Loucy (cell line): ENCODE measurements at regions not wholly inside any gene's neighbourhood (a gene's known extent, or its start where the extent isn't known, plus 50 kb on each side); places are given as distances from the start of the nearest gene placed in this dataset.

Experiments
- H2AFZ ChIP-seq: fragments of 200-600 bp; sonication (generic); 2 replicates; pipeline ENCODE4 v1.6.0; 2016; ENCODE audit warnings: antibody characterized with exemption, mild to moderate bottlenecking, low read length, moderate library complexity
- H3F3A ChIP-seq: fragments of 200-600 bp; 2 replicates; pipeline ENCODE4 v1.6.0; 2016; ENCODE audit warnings: antibody characterized with exemption, low read depth, mild to moderate bottlenecking
- H3K27me3 ChIP-seq: fragments of 200-600 bp; sonication (generic); 2 replicates; pipeline ENCODE4 v1.6.1; 2014; ENCODE audit warnings: low read length, mild to moderate bottlenecking; ENCODE audit not compliant: insufficient read depth, poor library complexity, severe bottlenecking
- H3K36me3 ChIP-seq: fragments of 200-600 bp; sonication (generic); 2 replicates; pipeline ENCODE4 v1.6.1; 2016; ENCODE audit warnings: low read length; ENCODE audit not compliant: insufficient read depth
- H3K4me1 ChIP-seq: fragments of 200-600 bp; sonication (generic); 2 replicates; pipeline ENCODE4 v1.5.1; 2014; ENCODE audit warnings: low read length, mild to moderate bottlenecking; ENCODE audit not compliant: insufficient read depth, poor library complexity, severe bottlenecking
- H3K4me2 ChIP-seq: fragments of 200-600 bp; sonication (generic); 2 replicates; pipeline ENCODE4 v1.6.0; 2014; ENCODE audit warnings: antibody characterized with exemption, low read length, low read depth, mild to moderate bottlenecking; ENCODE audit not compliant: poor library complexity, severe bottlenecking
- H3K4me3 ChIP-seq: fragments of 200-600 bp; sonication (generic); 2 replicates; pipeline ENCODE4 v1.5.1; 2014; ENCODE audit warnings: low read length, mild to moderate bottlenecking, mixed read lengths; ENCODE audit not compliant: poor library complexity, severe bottlenecking
- H3K79me2 ChIP-seq: fragments of 200-600 bp; sonication (generic); 2 replicates; pipeline ENCODE4 v1.6.1; 2014; ENCODE audit warnings: low read length; ENCODE audit not compliant: insufficient read depth
- H3K9ac ChIP-seq: fragments of 200-600 bp; sonication (generic); 2 replicates; pipeline ENCODE4 v1.6.0; 2014; ENCODE audit warnings: mild to moderate bottlenecking, low read depth, low read length, moderate library complexity; ENCODE audit not compliant: poor library complexity, severe bottlenecking
- H3K9me2 ChIP-seq: fragments of 200-600 bp; sonication (generic); replicated peaks from 2 replicates; pipeline ENCODE4 v1.6.1; 2016; ENCODE audit warnings: low read depth, low read length, mixed read lengths
- H3K9me3 ChIP-seq: fragments of 200-600 bp; sonication (generic); 2 replicates; pipeline ENCODE4 v1.6.1; 2014; ENCODE audit warnings: mild to moderate bottlenecking, antibody characterized with exemption, low read length, low read depth; ENCODE audit not compliant: insufficient read depth
- H4K20me1 ChIP-seq: fragments of 200-600 bp; sonication (generic); 2 replicates; pipeline ENCODE4 v1.6.0; 2014; ENCODE audit warnings: antibody characterized with exemption, low read length, mild to moderate bottlenecking; ENCODE audit not compliant: insufficient read depth, poor library complexity, severe bottlenecking
- CTCF ChIP-seq: fragments of 200-600 bp; sonication (generic); conservative IDR thresholded peaks from 2 replicates; pipeline ENCODE4 v1.5.1; 2014; ENCODE audit warnings: mild to moderate bottlenecking, antibody characterized with exemption, low read length
- EZH2phosphoT487 ChIP-seq: fragments of 200-600 bp; IDR thresholded peaks from 2 replicates; pipeline ENCODE4 v1.6.1; 2018; ENCODE audit warnings: antibody characterized with exemption, mild to moderate bottlenecking, moderate library complexity, borderline replicate concordance

- Histone ChIP-seq H3K27me3 (no peaks in the 10 kb centered on the region), H2AFZ (no peak overlapping the region), H3K79me2 (no peaks in the 10 kb centered on the region), H3K9me3 (no peaks in the 10 kb centered on the region), H3F3A (no peaks in the 10 kb centered on the region), H3K4me2 (no peak overlapping the region), H3K4me3 (no peak overlapping the region), H3K4me1 (no peaks in the 10 kb centered on the region), H3K9ac (no peak overlapping the region), H3K9me2 (no peaks in the 10 kb centered on the region), H3K36me3 (no peaks in the 10 kb centered on the region), H4K20me1 (no peaks in the 10 kb centered on the region)
- TF ChIP-seq EZH2phosphoT487 (no peak), CTCF (no peak)
Measured at GRCh38 chr10:9096288-9096687, 1041.8 kb downstream of the GATA3 start.

- TF ChIP-seq CTCF (no peak), EZH2phosphoT487 (no peak)
- Histone ChIP-seq H3K36me3 (no peaks in the 10 kb centered on the region), H3K9me2 (no peaks in the 10 kb centered on the region), H3K4me1 (no peaks in the 10 kb centered on the region), H3K9me3 (no peaks in the 10 kb centered on the region), H3K27me3 (no peaks in the 10 kb centered on the region), H3K9ac (no peak overlapping the region), H4K20me1 (no peaks in the 10 kb centered on the region), H3K4me2 (no peak overlapping the region), H3F3A (no peaks in the 10 kb centered on the region), H2AFZ (no peak overlapping the region), H3K4me3 (no peak overlapping the region), H3K79me2 (no peaks in the 10 kb centered on the region)
Measured at GRCh38 chr10:9097206-9097990, 1042.9 kb downstream of the GATA3 start.

GRCh38 chr10:9097991-9098306 is 1043.5 kb downstream of the GATA3 start:
- Histone ChIP-seq H3K27me3 (no peaks in the 10 kb centered on the region), H3K4me2 (no peak overlapping the region), H3K9me2 (no peaks in the 10 kb centered on the region), H3K79me2 (no peaks in the 10 kb centered on the region), H3K36me3 (no peaks in the 10 kb centered on the region), H3K4me3 (no peak overlapping the region), H4K20me1 (no peaks in the 10 kb centered on the region), H3F3A (no peaks in the 10 kb centered on the region), H3K4me1 (no peaks in the 10 kb centered on the region), H2AFZ (no peak overlapping the region), H3K9ac (no peak overlapping the region), H3K9me3 (no peaks in the 10 kb centered on the region)
- no peak for TF ChIP-seq EZH2phosphoT487
- TF ChIP-seq CTCF: no peak
